ENCODE measurements at regions not wholly inside any gene's neighbourhood (a gene's known extent, or its start where the extent isn't known, plus 50 kb on each side); places are given as distances from the start of the nearest gene placed in this dataset.

GRCh38 chr3:31456373-31456772 lies 76.4 kb upstream of the STT3B start:
- DNase-seq: no peak
- Histone ChIP-seq H3K27me3 (no peaks in the 10 kb centered on the region), H3K9me3 (no peaks in the 10 kb centered on the region), H3K36me3 (ENCODE audit: low read depth, missing control alignments) (no peaks in the 10 kb centered on the region), H3K27ac (no peak overlapping the region), H3K4me1 (no peaks in the 10 kb centered on the region), H3K4me3 (no peak overlapping the region)
- WGBS, 2 donors: 87 to 92% methylated on average over 3 of the region's 3 CpGs
- TF ChIP-seq POLR2A (IDR thresholded peaks at IDR 0.05) (no peak), CTCF (IDR thresholded peaks at IDR 0.05) (no peak)
- intact Hi-C loops (cut with DNase I; ENCODE audit: low total_unique reads): no loop called here

GRCh38 chr3:31461426-31461825 lies 71.3 kb upstream of the STT3B start:
- no peaks in the 10 kb centered on the region for H3K9me3 ChIP-seq
- intact Hi-C loops (cut with DNase I; ENCODE audit: low total_unique reads): no loop called here
- H3K4me3 ChIP-seq: no peak overlapping the region
- no peak for TF ChIP-seq CTCF (IDR thresholded peaks at IDR 0.05)
- TF ChIP-seq POLR2A (IDR thresholded peaks at IDR 0.05): no peak
- H3K27ac ChIP-seq: no peak overlapping the region
- H3K27me3 ChIP-seq: no peaks in the 10 kb centered on the region
- H3K36me3 ChIP-seq (ENCODE audit: low read depth, missing control alignments): no peaks in the 10 kb centered on the region
- H3K4me1 ChIP-seq: no peaks in the 10 kb centered on the region
- DNase-seq: no peak
- WGBS, 2 donors: 92 to 98% methylated on average over 2 of the region's 2 CpGs

- intact Hi-C loops (cut with DNase I; ENCODE audit: low total_unique reads): no loop called here
- Histone ChIP-seq H3K4me3 (no peak overlapping the region), H3K27me3 (no peaks in the 10 kb centered on the region), H3K4me1 (no peaks in the 10 kb centered on the region), H3K9me3 (no peaks in the 10 kb centered on the region), H3K36me3 (ENCODE audit: low read depth, missing control alignments) (no peaks in the 10 kb centered on the region), H3K27ac (no peak overlapping the region)
- no peak for TF ChIP-seq CTCF (IDR thresholded peaks at IDR 0.05)
- TF ChIP-seq POLR2A (IDR thresholded peaks at IDR 0.05): no peak
- WGBS, 2 donors: 69 to 70% methylated on average over 4 of the region's 4 CpGs
- DNase-seq: no peak
Measured at GRCh38 chr3:31462050-31462569, 70.6 kb upstream of the STT3B start.

GRCh38 chr3:31465999-31466398 lies 66.7 kb upstream of the STT3B start:
- TF ChIP-seq CTCF (IDR thresholded peaks at IDR 0.05) (no peak), POLR2A (IDR thresholded peaks at IDR 0.05) (no peak)
- H3K4me1 ChIP-seq: no peaks in the 10 kb centered on the region
- intact Hi-C loops (cut with DNase I; ENCODE audit: low total_unique reads): no loop called here

GRCh38 chr3:31466866-31467265 lies 65.9 kb upstream of the STT3B start:
- DNase-seq: no peak
- Histone ChIP-seq H3K4me3 (no peak overlapping the region), H3K4me1 (no peaks in the 10 kb centered on the region), H3K27ac (no peak overlapping the region), H3K36me3 (ENCODE audit: low read depth, missing control alignments) (no peaks in the 10 kb centered on the region), H3K27me3 (no peaks in the 10 kb centered on the region), H3K9me3 (no peaks in the 10 kb centered on the region)
- intact Hi-C loops (cut with DNase I; ENCODE audit: low total_unique reads): no loop called here
- TF ChIP-seq CTCF (IDR thresholded peaks at IDR 0.05) (no peak), POLR2A (IDR thresholded peaks at IDR 0.05) (no peak)
- WGBS, 2 donors: 84 to 89% methylated on average over 2 of the region's 2 CpGs

More at GRCh38 chr3:31465999-31466398, 66.7 kb upstream of the STT3B start:
- DNase-seq: no peak
- Histone ChIP-seq H3K4me3 (no peak overlapping the region), H3K36me3 (ENCODE audit: low read depth, missing control alignments) (no peaks in the 10 kb centered on the region), H3K9me3 (no peaks in the 10 kb centered on the region), H3K27ac (no peak overlapping the region), H3K27me3 (no peaks in the 10 kb centered on the region)
